ENCODE measurements at regions not wholly inside any gene's neighbourhood (a gene's known extent, or its start where the extent isn't known, plus 50 kb on each side); places are given as distances from the start of the nearest gene placed in this dataset.

- Histone ChIP-seq H4K91ac (ENCODE audit: insufficient read depth, low read depth, low read length) (no peak overlapping the region), H3K9ac (ENCODE audit: low read depth, low read length) (no peak overlapping the region), H3K18ac (ENCODE audit: low read depth, low read length) (no peak overlapping the region), H3K9me3 (ENCODE audit: control insufficient read depth, insufficient read depth, low read length) (0 out of 2 replicates have a peak, but pooled peaks cover 3% of the 10 kb centered on the region), H3K14ac (replicated peaks; ENCODE audit: low read depth, low read length) (no peak overlapping the region), H4K5ac (ENCODE audit: low read depth, low read length) (no peak overlapping the region), H3K56ac (ENCODE audit: extremely low read depth, insufficient read depth, low read length) (no peak overlapping the region), H2BK15ac (ENCODE audit: low read depth, low read length) (no peak overlapping the region), H2AFZ (replicated peaks; ENCODE audit: low read length, poor library complexity) (no peak overlapping the region), H3K4me2 (ENCODE audit: low read depth, low read length) (no peak overlapping the region), H3K4me1 (ENCODE audit: control insufficient read depth, insufficient read depth, low read length) (no peaks in the 10 kb centered on the region), H2AK9ac (replicated peaks; ENCODE audit: low read depth, low read length, poor library complexity) (no peak overlapping the region), H2BK5ac (ENCODE audit: low read depth, low read length, poor library complexity, severe bottlenecking) (no peak overlapping the region), H2AK5ac (ENCODE audit: low read depth, low read length) (no peak overlapping the region), H4K20me1 (ENCODE audit: insufficient read depth, low read length) (no peaks in the 10 kb centered on the region), H3K9me1 (ENCODE audit: insufficient read depth, low read length) (no peaks in the 10 kb centered on the region), H3K4ac (ENCODE audit: low read depth, low read length) (no peak overlapping the region), H3K36me3 (ENCODE audit: control insufficient read depth, insufficient read depth, low read length) (no peaks in the 10 kb centered on the region), H2BK20ac (ENCODE audit: low read depth, low read length) (no peak overlapping the region), H3K79me1 (ENCODE audit: low read depth in 1 of 2, low read length in 2 of 2) (no peaks in the 10 kb centered on the region), H3K23ac (ENCODE audit: low read depth, low read length) (no peak overlapping the region), H3K4me3 (ENCODE audit: insufficient read depth, low read depth, low read length) (no peak overlapping the region), H3K27me3 (ENCODE audit: control insufficient read depth, insufficient read depth, low read length) (no peaks in the 10 kb centered on the region), H2BK120ac (ENCODE audit: low read depth, low read length) (no peak overlapping the region), H4K8ac (ENCODE audit: low read depth in 2 of 2, low read length in 2 of 2) (no peak overlapping the region), H3K27ac (ENCODE audit: insufficient read depth, low read length) (no peak overlapping the region)
- WGBS, 2 experiments (ENCODE audit: extremely low coverage in 2 of 2, insufficient read length in 1 of 2): 70% methylated on average over 2 of the region's 4 CpGs; no CpG with 5 or more reads in 1 of the 2 experiments
- ChIA-PET CTCF (no interaction called here), POLR2A (ENCODE audit: unreplicated experiment) (no interaction called here)
- ATAC-seq (ENCODE audit: low read depth): no peak
- intact Hi-C loops (cut with micrococcal nuclease) (no loop called here), dilution Hi-C loops (cut with HindIII; ENCODE audit: low sequenced_read_pairs, unreplicated experiment) (no loop called here), in situ Hi-C loops (cut with MboI; ENCODE audit: low sequenced_read_pairs) (no loop called here)
- no TSS peak for BruUV-seq (replicated peaks)
- no peak for TF ChIP-seq MAFK (IDR thresholded peaks at IDR 0.05; ENCODE audit: low read depth, low read length)
- no peak for TF ChIP-seq USF2 (IDR thresholded peaks at IDR 0.05; ENCODE audit: low read depth, low read length)
- TF ChIP-seq RFX5 (IDR thresholded peaks at IDR 0.05; ENCODE audit: low read depth, low read length): no peak
- no peak for TF ChIP-seq CEBPB (IDR thresholded peaks at IDR 0.05; ENCODE audit: low read depth, low read length)
- no peak for TF ChIP-seq BHLHE40 (IDR thresholded peaks at IDR 0.05; ENCODE audit: low read depth, low read length)
- no peak for TF ChIP-seq POLR2A (IDR thresholded peaks at IDR 0.05; ENCODE audit: low read depth, low read length)
- no peak for TF ChIP-seq MXI1 (IDR thresholded peaks at IDR 0.05; ENCODE audit: borderline replicate concordance, low read depth, low read length)
- TF ChIP-seq MAZ (IDR thresholded peaks at IDR 0.05; ENCODE audit: borderline replicate concordance, low read depth, low read length): no peak
- TF ChIP-seq, protein P1, sequence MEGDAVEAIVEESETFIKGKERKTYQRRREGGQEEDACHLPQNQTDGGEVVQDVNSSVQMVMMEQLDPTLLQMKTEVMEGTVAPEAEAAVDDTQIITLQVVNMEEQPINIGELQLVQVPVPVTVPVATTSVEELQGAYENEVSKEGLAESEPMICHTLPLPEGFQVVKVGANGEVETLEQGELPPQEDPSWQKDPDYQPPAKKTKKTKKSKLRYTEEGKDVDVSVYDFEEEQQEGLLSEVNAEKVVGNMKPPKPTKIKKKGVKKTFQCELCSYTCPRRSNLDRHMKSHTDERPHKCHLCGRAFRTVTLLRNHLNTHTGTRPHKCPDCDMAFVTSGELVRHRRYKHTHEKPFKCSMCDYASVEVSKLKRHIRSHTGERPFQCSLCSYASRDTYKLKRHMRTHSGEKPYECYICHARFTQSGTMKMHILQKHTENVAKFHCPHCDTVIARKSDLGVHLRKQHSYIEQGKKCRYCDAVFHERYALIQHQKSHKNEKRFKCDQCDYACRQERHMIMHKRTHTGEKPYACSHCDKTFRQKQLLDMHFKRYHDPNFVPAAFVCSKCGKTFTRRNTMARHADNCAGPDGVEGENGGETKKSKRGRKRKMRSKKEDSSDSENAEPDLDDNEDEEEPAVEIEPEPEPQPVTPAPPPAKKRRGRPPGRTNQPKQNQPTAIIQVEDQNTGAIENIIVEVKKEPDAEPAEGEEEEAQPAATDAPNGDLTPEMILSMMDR (conservative IDR thresholded peaks at IDR 0.05; ENCODE audit: low read depth, low read length): no peak
- TF ChIP-seq CHD1 (IDR thresholded peaks at IDR 0.05; ENCODE audit: low read depth, low read length): no peak
- no peak for DNase-seq
Measured at GRCh38 chr1:191398551-191398950, 759.7 kb upstream of the RGS18 start.

Data from IMR-90 (cell line).